ENCODE measurements at regions not wholly inside any gene's neighbourhood (a gene's known extent, or its start where the extent isn't known, plus 50 kb on each side); places are given as distances from the start of the nearest gene placed in this dataset.

DNA sequence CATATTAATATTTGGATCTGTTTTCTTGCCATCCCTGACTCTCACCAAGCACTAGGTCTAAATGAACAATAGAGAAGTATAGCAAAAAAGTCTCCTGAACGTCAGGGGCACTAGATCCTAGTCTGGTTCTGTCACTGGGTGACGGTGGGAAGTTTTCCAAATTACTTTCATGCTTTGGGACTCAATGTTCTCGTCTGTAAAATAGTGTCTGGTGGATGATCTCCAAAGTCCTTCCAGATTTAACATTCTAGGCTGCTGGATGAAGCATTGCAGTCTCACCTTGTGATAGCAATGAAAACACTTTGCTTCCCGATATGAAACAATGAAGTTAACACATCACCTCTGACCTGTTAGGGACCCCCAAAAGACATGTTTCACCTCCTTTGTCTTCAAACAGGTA, 199.3 kb downstream of the SEC61B start:
- TF ChIP-seq POLR2A (IDR thresholded peaks at IDR 0.05) (no peak), CTCF (IDR thresholded peaks at IDR 0.05) (no peak), POLR2AphosphoS5 (IDR thresholded peaks at IDR 0.05; ENCODE audit: insufficient read depth in 1 of 2, low read depth in 1 of 2) (no peak)
- Histone ChIP-seq H3K27me3 (no peaks in the 10 kb centered on the region), H3K36me3 (no peaks in the 10 kb centered on the region)

DNA sequence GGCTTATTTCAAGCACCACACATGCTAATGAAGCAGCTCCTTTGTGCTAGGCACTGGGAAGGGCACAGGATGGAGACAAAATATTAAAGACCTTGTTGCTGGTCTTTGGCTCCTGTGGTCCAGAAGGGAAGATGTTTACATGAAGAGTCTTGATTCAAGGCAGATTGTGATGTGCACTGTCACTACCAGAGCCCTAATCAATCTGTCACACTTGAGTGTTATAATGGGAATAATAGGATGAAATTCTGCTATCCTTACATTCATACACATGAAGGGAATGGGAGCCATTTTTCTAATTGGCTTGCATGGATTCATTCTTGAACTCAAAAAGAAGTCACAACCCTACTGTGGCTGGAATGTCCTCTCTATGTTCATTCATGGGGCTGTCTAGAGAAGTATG, 203.0 kb downstream of the SEC61B start:
- H3K27ac ChIP-seq, result no peak overlapping the region
- intact Hi-C loops (cut with DNase I), result no loop called here

More for the DNA sequence above, 199.3 kb downstream of the SEC61B start:
- Histone ChIP-seq H3K27ac (no peak overlapping the region), H3K4me3 (no peak overlapping the region), H3K9me3 (no peaks in the 10 kb centered on the region), H3K4me1 (no peaks in the 10 kb centered on the region)
- no peak for DNase-seq (ENCODE audit: extremely low spot score in 2 of 2)
- intact Hi-C loops (cut with DNase I), result no loop called here

GRCh38 chr9:99425923-99426842, 204.1 kb downstream of the SEC61B start:
- no peak for DNase-seq (ENCODE audit: extremely low spot score in 2 of 2)
- intact Hi-C loops (cut with DNase I), result no loop called here
- H3K36me3 ChIP-seq, result no peaks in the 10 kb centered on the region

More for the DNA sequence above, 203.0 kb downstream of the SEC61B start:
- H3K36me3 ChIP-seq, result no peaks in the 10 kb centered on the region
- no peak for TF ChIP-seq POLR2AphosphoS5 (IDR thresholded peaks at IDR 0.05; ENCODE audit: insufficient read depth in 1 of 2, low read depth in 1 of 2)
- no peak for TF ChIP-seq POLR2A (IDR thresholded peaks at IDR 0.05)
- no peak for TF ChIP-seq CTCF (IDR thresholded peaks at IDR 0.05)
- H3K9me3 ChIP-seq, result no peaks in the 10 kb centered on the region
- H3K4me3 ChIP-seq, result no peak overlapping the region
- H3K27me3 ChIP-seq, result no peaks in the 10 kb centered on the region
- no peaks in the 10 kb centered on the region for H3K4me1 ChIP-seq
- no peak for DNase-seq (ENCODE audit: extremely low spot score in 2 of 2)

DNA sequence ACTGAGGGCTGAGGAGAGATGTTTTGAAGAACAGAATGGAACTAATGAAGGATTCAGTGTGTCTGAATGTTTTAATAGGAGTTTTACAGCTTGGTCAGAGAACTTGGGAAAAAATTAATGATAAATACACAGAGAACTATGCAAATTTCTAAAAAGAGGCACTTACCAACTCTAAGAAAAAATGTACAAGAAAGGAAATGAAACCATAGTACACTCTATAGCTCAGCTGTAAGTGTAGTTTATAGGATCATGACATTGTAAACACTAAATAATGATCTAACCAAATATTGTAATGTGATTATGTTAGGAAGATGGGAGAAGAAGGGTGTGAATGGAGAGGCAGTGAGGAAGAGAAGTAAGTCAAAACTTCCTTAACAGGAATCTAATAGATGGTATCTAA, 205.2 kb downstream of the SEC61B start:
- no peak for DNase-seq (ENCODE audit: extremely low spot score in 2 of 2)
- Histone ChIP-seq H3K4me3 (no peak overlapping the region), H3K4me1 (no peaks in the 10 kb centered on the region), H3K9me3 (no peaks in the 10 kb centered on the region), H3K36me3 (no peaks in the 10 kb centered on the region), H3K27ac (no peak overlapping the region), H3K27me3 (no peaks in the 10 kb centered on the region)
- TF ChIP-seq POLR2AphosphoS5 (IDR thresholded peaks at IDR 0.05; ENCODE audit: insufficient read depth in 1 of 2, low read depth in 1 of 2) (no peak), CTCF (IDR thresholded peaks at IDR 0.05) (no peak), POLR2A (IDR thresholded peaks at IDR 0.05) (no peak)
- intact Hi-C loops (cut with DNase I), result no loop called here

More at GRCh38 chr9:99425923-99426842, 204.1 kb downstream of the SEC61B start:
- Histone ChIP-seq H3K27me3 (no peaks in the 10 kb centered on the region), H3K27ac (no peak overlapping the region), H3K9me3 (no peaks in the 10 kb centered on the region), H3K4me1 (no peaks in the 10 kb centered on the region), H3K4me3 (no peak overlapping the region)
- TF ChIP-seq POLR2AphosphoS5 (IDR thresholded peaks at IDR 0.05; ENCODE audit: insufficient read depth in 1 of 2, low read depth in 1 of 2) (no peak), POLR2A (IDR thresholded peaks at IDR 0.05) (no peak), CTCF (IDR thresholded peaks at IDR 0.05) (no peak)

- Histone ChIP-seq H3K27ac (no peak overlapping the region), H3K36me3 (no peaks in the 10 kb centered on the region), H3K9me3 (no peaks in the 10 kb centered on the region), H3K4me1 (peaks cover 9% of the 10 kb centered on the region), H3K4me3 (no peak overlapping the region), H3K27me3 (no peaks in the 10 kb centered on the region)
- intact Hi-C loops (cut with DNase I), result no loop called here
- no peak for DNase-seq (ENCODE audit: extremely low spot score in 2 of 2)
- TF ChIP-seq POLR2A (IDR thresholded peaks at IDR 0.05) (no peak), CTCF (IDR thresholded peaks at IDR 0.05) (no peak), POLR2AphosphoS5 (IDR thresholded peaks at IDR 0.05; ENCODE audit: insufficient read depth in 1 of 2, low read depth in 1 of 2) (no peak)
Measured at GRCh38 chr9:99430301-99430700, 208.2 kb downstream of the SEC61B start.

All from vagina (tissue), 2 donors.